Astrocyte (in vitro differentiated cells and primary cell): ENCODE measurements at regions not wholly inside any gene's neighbourhood (a gene's known extent, or its start where the extent isn't known, plus 50 kb on each side); places are given as distances from the start of the nearest gene placed in this dataset.

Experiments
- DNase-seq: peaks from one replicate; pipeline ENCODE4 v3.0.0-alpha.2; 2010; ENCODE audit warnings: low read depth
- FAIRE-seq: peaks from 2 replicates; lab custom pipeline; 2011; peaks lifted over from hg19 to GRCh38; lab: Jason Lieb, UNC
- H2AFZ ChIP-seq: 2 replicates; pipeline ENCODE4 v1.6.0; 2012; ENCODE audit warnings: low read depth, low read length, inconsistent platforms
- H3K27ac ChIP-seq: 2 replicates; pipeline ENCODE4 v1.5.1; 2011; ENCODE audit warnings: low read depth, low read length, inconsistent platforms
- H3K27me3 ChIP-seq: 2 replicates; pipeline ENCODE4 v1.6.0; 2011; ENCODE audit warnings: low read length, inconsistent platforms; ENCODE audit not compliant: insufficient read depth
- H3K36me3 ChIP-seq: 2 replicates; pipeline ENCODE4 v1.5.1; 2011; ENCODE audit warnings: low read length, inconsistent platforms; ENCODE audit not compliant: insufficient read depth
- H3K4me1 ChIP-seq: 2 replicates; pipeline ENCODE4 v1.5.1; 2011; ENCODE audit warnings: low read length, inconsistent platforms; ENCODE audit not compliant: insufficient read depth
- H3K4me2 ChIP-seq: 2 replicates; pipeline ENCODE4 v1.6.0; 2012; ENCODE audit warnings: low read length, inconsistent platforms
- H3K4me3 ChIP-seq: 2 replicates; pipeline ENCODE4 v1.5.1; 2011; ENCODE audit warnings: low read depth, mild to moderate bottlenecking, low read length, inconsistent platforms; ENCODE audit not compliant: insufficient read depth
- H3K79me2 ChIP-seq: 2 replicates; pipeline ENCODE4 v1.6.0; 2012; ENCODE audit warnings: mild to moderate bottlenecking, low read length, inconsistent platforms; ENCODE audit not compliant: insufficient read depth
- H3K9ac ChIP-seq: 2 replicates; pipeline ENCODE4 v1.6.0; 2012; ENCODE audit warnings: mild to moderate bottlenecking, low read length, inconsistent platforms
- H3K9me3 ChIP-seq: 2 replicates; pipeline ENCODE4 v1.5.1; 2012; ENCODE audit warnings: low read depth, mild to moderate bottlenecking, low read length, inconsistent platforms; ENCODE audit not compliant: insufficient read depth
- H4K20me1 ChIP-seq: 2 replicates; pipeline ENCODE4 v1.6.0; 2012; ENCODE audit warnings: low read length, inconsistent platforms; ENCODE audit not compliant: insufficient read depth
- H3K27ac Mint-ChIP-seq: one replicate; pipeline ENCODE4 v1.8.0; 2021; ENCODE audit warnings: mild to moderate bottlenecking, mixed read lengths; ENCODE audit not compliant: unreplicated experiment
- H3K27me3 Mint-ChIP-seq: one replicate; pipeline ENCODE4 v1.8.0; 2021; ENCODE audit warnings: low read depth, mixed read lengths; ENCODE audit not compliant: unreplicated experiment
- H3K36me3 Mint-ChIP-seq: one replicate; pipeline ENCODE4 v1.8.0; 2021; ENCODE audit warnings: low read depth, mixed read lengths; ENCODE audit not compliant: unreplicated experiment
- H3K4me1 Mint-ChIP-seq: one replicate; pipeline ENCODE4 v1.8.0; 2021; ENCODE audit warnings: low read depth, mixed read lengths; ENCODE audit not compliant: unreplicated experiment
- H3K4me3 Mint-ChIP-seq: one replicate; pipeline ENCODE4 v1.8.0; 2021; ENCODE audit warnings: mild to moderate bottlenecking, moderate library complexity, mixed read lengths; ENCODE audit not compliant: unreplicated experiment
- H3K9me3 Mint-ChIP-seq: one replicate; pipeline ENCODE4 v1.8.0; 2021; ENCODE audit warnings: mild to moderate bottlenecking, mixed read lengths; ENCODE audit not compliant: unreplicated experiment
- EZH2 ChIP-seq: IDR thresholded peaks from 2 replicates; pipeline ENCODE4 v1.6.1; 2012; ENCODE audit warnings: mild to moderate bottlenecking, low read length, inconsistent platforms; ENCODE audit not compliant: insufficient read depth
- TF ChIP-seq, protein P1 (sequence below): IDR thresholded peaks from 2 replicates; pipeline ENCODE4 v1.5.1; 2011; ENCODE audit warnings: low read depth, mild to moderate bottlenecking, inconsistent platforms, low read length, moderate library complexity; ENCODE audit not compliant: insufficient read depth

DNA sequence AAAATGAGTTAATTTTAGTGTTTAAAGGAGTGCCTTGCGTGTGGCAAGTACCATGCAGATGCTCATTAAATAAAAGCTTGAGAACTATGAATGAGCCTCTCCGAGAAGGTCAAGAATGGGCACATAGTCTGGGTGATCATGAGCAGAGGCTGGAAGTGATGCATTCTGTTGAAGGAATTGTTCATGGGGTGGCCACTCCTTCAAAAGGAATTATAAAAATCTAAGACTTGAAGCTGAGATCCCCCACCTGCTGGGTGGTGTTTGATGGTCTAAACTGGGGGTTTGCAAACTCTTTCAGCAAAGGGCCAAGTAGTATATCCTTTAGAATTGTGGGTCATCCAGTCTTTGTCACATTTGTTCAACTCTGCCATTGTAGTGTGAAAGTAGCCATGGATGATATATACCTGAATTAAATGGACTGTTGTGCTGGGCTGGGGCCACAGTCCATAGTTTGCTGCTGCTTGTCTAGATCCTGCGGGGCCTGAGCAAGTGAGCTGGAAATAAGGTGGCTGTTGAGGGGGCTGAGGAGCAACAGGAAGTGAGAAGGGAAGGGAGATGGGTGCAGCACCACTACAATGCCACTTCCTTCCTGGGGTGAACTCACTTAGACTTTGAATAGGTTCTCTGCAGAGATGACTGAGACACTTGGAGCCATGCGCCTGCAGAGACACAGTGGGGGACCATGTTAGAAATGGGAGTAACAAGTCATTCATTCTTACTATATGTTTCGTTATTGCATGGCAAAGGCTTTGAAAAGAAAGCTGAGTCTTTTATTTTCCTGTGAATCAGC is 179.0 kb downstream of the SNX19 start:
- Histone ChIP-seq H3K4me2 (peak overlapping the region; percentile 73), H3K9me3 (peaks cover 3% of the 10 kb centered on the region), H3K79me2 (no peaks in the 10 kb centered on the region), H2AFZ (peak overlapping the region; percentile 46), H3K27me3 (no peaks in the 10 kb centered on the region), H3K4me1 (peaks cover 21% of the 10 kb centered on the region), H3K9ac (peak overlapping the region; percentile 18), H4K20me1 (no peaks in the 10 kb centered on the region), H3K27ac (peak overlapping the region; percentile 85), H3K36me3 (no peaks in the 10 kb centered on the region), H3K4me3 (no peak overlapping the region)
- DNase-seq (peak; percentile 66), FAIRE-seq (no peak)
- Mint-ChIP-seq H3K36me3 (no peaks in the 10 kb centered on the region), H3K9me3 (peaks cover 18% of the 10 kb centered on the region), H3K27ac (peak overlapping the region; percentile 62), H3K27me3 (no peaks in the 10 kb centered on the region), H3K4me1 (peaks cover 12% of the 10 kb centered on the region), H3K4me3 (no peak overlapping the region)
- TF ChIP-seq EZH2: no peak
- TF ChIP-seq, protein P1, sequence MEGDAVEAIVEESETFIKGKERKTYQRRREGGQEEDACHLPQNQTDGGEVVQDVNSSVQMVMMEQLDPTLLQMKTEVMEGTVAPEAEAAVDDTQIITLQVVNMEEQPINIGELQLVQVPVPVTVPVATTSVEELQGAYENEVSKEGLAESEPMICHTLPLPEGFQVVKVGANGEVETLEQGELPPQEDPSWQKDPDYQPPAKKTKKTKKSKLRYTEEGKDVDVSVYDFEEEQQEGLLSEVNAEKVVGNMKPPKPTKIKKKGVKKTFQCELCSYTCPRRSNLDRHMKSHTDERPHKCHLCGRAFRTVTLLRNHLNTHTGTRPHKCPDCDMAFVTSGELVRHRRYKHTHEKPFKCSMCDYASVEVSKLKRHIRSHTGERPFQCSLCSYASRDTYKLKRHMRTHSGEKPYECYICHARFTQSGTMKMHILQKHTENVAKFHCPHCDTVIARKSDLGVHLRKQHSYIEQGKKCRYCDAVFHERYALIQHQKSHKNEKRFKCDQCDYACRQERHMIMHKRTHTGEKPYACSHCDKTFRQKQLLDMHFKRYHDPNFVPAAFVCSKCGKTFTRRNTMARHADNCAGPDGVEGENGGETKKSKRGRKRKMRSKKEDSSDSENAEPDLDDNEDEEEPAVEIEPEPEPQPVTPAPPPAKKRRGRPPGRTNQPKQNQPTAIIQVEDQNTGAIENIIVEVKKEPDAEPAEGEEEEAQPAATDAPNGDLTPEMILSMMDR: no peak

DNA sequence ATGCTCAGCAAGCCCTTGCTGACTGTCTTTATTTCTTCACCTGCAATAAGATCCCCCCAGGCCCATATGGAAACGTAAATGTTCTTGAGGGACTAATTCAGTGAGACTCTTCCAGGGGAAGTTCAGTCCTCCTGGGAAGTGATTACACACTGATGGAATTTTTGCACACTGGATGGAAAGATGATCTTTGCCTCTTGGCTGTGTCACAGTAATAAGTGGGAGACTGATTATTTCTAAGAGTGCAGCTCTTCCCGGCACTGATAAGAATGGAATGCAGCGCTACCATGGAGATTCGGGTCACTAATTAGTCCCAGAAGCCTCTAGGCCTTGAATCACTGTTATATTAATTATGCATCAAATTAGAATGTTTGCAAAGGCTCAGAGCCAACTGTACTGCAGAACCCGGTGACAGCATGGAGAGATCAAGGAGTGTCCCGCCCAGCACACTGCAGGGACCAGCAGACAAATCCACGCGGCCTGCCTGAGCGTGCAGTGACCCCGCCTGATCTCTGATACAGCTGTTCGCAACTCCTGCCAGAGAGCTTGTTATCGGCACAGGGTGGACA is 178.3 kb downstream of the SNX19 start:
- peak; percentile 98 for DNase-seq
- Mint-ChIP-seq H3K36me3 (no peaks in the 10 kb centered on the region), H3K9me3 (peaks cover 18% of the 10 kb centered on the region), H3K27ac (no peak overlapping the region), H3K4me3 (no peak overlapping the region), H3K27me3 (no peaks in the 10 kb centered on the region), H3K4me1 (peaks cover 12% of the 10 kb centered on the region)
- H3K9me3 ChIP-seq: no peaks in the 10 kb centered on the region
- no peaks in the 10 kb centered on the region for H3K27me3 ChIP-seq
- H4K20me1 ChIP-seq: no peaks in the 10 kb centered on the region
- peak overlapping the region; percentile 4 for H2AFZ ChIP-seq
- H3K36me3 ChIP-seq: no peaks in the 10 kb centered on the region
- H3K4me2 ChIP-seq: peak overlapping the region; percentile 73
- H3K9ac ChIP-seq: peak overlapping the region; percentile 64
- TF ChIP-seq, protein P1: no peak
- TF ChIP-seq EZH2: no peak
- peak overlapping the region; percentile 12 for H3K4me3 ChIP-seq
- H3K27ac ChIP-seq: peak overlapping the region; percentile 85
- peaks cover 21% of the 10 kb centered on the region for H3K4me1 ChIP-seq
- peak; percentile 63 for FAIRE-seq
- no peaks in the 10 kb centered on the region for H3K79me2 ChIP-seq
